HG03135 (cell line): ENCODE measurements at regions not wholly inside any gene's neighbourhood (a gene's known extent, or its start where the extent isn't known, plus 50 kb on each side); places are given as distances from the start of the nearest gene placed in this dataset.

Experiments used
- ATAC-seq: cut with Tn5 transposase; IDR thresholded peaks from one replicate; pipeline ENCODE4 v1.9.1; 2021; ENCODE audit warnings: mild to moderate bottlenecking, moderate library complexity; ENCODE audit not compliant: unreplicated experiment

GRCh38 chr6:150651808-150652470 lies 52.3 kb downstream of the PLEKHG1 start:
- no peak for ATAC-seq

- no peak for ATAC-seq
Observed at GRCh38 chr6:150652848-150653613, 53.3 kb downstream of the PLEKHG1 start.

GRCh38 chr6:150654608-150655007 lies 54.9 kb downstream of the PLEKHG1 start:
- no peak for ATAC-seq

- no peak for ATAC-seq
Observed at GRCh38 chr6:150656156-150656555, 56.5 kb downstream of the PLEKHG1 start.

GRCh38 chr6:150658421-150658820 lies 58.7 kb downstream of the PLEKHG1 start:
- no peak for ATAC-seq

DNA sequence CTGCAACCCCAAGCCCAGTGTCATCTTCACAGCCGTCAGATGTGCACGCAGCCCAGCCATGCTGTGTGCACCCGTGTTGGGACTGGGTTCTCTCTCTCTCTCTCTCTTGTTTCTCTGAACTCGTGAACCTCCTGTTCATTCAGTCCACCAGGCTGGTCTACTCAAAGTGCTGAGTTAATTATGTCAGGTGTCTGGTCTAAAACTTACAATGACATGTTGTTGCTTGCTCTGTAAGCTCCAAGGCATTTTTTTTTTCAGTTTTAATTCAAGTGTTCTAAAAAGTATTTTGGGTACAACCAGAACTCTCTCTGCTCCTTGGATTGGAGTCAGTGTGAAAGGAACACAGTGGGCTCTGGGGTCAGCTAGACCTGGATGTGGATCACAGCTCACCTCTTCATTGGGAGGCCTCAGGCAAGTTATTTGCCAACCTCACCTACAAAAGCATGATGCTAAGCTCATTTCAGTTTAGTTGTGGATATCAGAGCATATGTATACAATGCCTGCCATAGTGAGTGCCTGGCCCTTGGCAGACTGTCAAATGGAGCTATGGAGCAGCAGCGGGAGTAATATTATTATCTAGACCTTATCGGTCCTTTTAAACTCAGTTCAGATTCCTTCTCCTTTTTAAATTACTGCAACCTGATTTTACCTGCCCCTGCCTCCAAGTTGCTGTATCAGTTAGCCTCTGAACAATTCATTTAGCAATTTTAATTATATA lies 59.5 kb downstream of the PLEKHG1 start:
- ATAC-seq, result no peak

- ATAC-seq, result no peak
Observed at GRCh38 chr6:150661216-150662007, 61.7 kb downstream of the PLEKHG1 start.

DNA sequence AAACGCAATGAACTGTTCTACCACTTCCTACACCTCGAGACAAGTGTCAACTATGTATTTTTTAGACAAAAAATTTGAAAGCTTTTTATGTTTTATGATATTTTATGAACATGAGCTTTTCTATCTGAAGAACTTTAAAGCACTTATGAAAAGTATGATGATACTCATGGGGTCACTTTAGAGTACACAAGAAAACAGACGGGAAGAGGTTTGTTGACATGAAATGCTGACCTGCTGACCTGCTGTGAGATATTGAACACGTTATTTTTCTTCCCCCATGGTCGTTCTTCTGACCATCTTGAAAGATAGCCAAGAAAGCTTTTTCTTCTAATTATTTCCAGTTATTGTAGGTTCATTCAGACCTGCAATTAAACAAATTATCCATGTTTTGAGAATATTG lies 63.1 kb downstream of the PLEKHG1 start:
- no peak for ATAC-seq

DNA sequence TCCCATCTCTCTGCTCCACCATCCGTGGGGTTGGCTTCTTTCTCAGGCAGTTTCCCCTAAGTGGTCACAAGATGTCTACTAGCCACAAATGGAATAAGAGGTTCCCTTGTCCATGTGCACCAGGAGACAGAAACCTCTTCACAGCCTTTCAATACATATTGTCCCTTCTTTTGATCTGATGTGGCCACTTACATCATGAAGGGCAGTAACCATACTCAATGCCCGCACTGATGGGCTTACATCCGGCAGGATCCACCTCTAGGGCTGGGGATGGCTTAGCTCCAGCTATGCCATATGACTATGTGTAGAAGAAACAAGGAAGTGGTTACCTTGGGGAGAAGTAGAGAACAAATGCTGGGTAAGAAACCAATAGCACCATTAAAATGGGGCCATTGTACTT lies 64.4 kb downstream of the PLEKHG1 start:
- no peak for ATAC-seq

- ATAC-seq, result no peak
Observed at GRCh38 chr6:150666071-150666470, 66.4 kb downstream of the PLEKHG1 start.

DNA sequence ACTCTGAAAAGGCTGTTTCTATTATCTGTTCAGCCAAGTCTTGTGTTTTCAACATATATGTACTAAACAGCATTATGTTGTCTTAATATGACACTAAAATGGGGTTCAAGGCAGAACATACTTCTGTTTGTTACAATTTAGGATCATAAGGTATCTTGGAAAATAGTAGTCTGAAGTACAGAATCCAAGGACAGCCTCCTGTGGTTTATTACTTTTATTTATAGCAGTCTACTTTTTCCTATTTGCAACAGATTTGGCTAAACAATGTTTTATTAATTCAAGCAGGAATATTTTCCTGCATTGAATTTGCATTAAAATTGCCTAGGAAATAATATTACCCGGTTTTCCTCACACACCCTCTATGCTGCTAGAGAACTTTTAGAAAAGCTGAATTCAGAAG lies 67.7 kb downstream of the PLEKHG1 start:
- ATAC-seq, result no peak

DNA sequence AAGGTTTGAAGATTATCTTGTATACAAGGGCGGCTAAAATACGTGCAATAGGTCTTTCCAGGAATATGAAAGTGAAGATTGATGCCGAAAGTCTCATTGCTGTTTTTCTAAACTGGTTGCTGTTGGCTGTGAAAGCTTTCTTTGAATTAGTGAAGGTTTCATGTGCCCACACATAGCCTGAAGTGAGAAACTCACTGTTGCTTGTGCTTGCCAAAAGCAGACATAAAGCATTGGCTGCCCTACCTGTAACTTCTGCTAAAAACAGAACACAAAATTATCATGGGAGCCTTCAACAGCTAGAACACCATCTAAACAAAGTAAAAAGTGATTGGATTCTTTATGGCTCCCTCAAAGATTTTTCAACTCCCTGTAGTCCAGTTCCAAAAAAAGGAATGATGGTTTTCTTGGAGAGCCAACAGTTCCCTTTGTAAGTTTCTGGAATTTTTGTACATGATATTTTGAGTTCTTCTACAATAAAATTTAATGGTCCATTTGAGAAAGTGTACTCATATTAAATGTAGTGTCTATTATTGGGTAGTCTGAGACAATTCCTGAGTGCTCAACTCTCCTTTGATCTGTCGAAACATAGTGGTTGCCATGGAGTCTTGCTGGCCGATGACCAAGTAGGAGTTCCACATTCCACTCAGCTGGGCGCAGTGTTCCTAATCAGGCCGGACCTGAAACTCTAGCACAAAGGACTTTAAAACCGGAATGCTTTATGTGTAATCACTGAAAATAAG lies 68.5 kb downstream of the PLEKHG1 start:
- ATAC-seq, result no peak

- ATAC-seq, result no peak
Observed at GRCh38 chr6:150668900-150669302, 69.2 kb downstream of the PLEKHG1 start.

DNA sequence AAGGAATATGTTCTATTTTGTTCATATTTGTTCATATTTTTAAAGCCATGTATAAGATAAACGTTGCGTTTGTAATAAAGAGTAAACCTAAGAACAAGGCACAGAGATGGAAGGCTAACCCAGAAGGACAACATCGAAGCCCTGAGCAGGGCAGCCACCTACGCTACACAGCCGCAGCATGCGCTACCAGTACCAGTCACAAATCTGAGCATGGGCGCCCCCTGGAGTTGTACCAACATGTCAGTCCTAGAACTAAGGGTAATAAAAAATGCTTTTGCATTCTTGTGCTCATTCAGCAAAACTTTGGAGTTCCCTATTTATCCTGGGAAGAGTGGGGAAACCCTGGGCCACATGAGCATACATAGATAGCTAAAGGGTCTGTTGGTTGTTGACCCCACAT lies 70.6 kb downstream of the PLEKHG1 start:
- ATAC-seq, result no peak

DNA sequence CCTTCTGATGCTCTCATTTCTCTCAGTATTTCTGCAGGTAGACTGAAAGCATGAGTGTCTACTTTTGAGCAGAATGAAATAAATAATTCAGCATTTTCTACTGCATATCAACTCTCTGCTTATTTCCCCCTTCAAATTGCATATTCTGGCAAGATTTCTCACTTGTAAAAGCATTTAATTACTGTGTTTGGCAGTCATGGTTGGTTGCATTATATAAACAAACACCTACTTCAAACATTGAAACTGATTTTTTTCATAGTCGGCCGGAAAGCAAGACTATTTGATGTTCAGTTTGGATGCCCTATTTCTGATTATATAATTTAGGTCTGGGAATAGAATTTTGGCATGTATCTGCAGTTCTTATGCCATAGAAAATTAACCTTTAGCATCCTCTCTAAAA lies 73.1 kb downstream of the PLEKHG1 start:
- ATAC-seq, result no peak

DNA sequence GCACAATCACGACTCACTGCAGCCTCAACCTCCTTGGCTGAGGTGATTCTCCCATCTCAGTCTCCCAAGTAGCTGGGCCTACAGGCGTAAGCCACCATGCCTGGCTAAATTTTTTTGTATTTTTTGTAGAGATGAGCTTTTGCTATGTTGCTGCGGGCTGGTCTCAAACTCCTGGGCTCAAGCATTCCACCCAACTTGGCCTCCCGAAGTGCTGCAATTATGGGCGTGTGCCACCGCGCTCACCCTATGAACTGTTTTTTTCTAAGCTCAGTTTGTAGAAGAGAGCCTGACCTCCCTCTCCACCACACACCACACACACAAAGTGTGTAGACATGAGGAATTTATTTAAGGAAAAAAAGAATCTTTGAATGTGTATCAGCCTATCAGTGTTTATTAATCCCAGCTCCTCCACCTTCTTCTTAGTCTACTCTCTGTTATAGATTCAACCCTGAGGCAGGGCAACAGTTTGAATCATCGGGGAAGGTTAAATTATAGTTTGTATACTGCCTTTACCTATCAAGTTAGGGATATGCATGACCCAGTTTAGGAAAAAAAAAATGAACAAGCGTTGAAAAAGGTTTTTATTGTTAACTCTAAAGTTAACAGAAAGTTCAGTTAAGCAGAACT lies 74.1 kb downstream of the PLEKHG1 start:
- no peak for ATAC-seq

DNA sequence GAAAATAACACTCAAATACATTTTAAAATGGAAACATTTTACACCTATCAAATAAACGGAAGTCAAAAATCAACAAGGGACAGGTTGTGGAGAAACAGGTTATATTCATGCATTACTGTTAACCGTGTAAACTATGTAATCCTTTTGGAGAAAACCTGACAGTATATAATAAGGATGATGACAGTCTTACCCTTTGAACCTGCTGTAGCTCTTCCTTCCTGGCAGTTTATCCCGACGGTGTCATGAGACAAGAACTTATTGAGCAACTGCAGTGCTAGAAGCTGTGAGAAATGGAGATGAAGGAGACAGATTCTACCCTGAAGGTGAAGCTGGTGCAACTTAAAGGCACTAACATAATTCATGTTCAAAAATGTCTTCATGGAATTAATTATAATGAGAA lies 76.7 kb downstream of the PLEKHG1 start:
- no peak for ATAC-seq

DNA sequence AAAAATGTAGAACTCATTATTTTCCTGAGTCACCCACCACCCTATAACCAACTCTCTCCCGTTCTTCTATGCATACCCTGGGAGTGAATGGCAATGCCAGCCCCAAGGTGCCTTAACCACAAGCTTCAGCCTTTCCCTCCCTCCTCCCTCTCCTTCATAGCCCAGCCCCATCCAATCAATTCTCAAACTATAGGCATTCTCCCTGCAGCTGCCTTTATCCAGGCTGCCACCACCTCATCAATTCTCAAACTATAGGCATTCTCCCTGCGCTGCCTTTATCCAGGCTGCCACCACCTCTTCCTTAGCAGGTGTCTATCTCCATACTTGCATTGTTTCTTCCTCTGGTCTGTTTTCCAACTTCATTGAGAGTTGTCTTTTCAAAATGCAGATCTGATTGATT lies 77.1 kb downstream of the PLEKHG1 start:
- ATAC-seq, result no peak

DNA sequence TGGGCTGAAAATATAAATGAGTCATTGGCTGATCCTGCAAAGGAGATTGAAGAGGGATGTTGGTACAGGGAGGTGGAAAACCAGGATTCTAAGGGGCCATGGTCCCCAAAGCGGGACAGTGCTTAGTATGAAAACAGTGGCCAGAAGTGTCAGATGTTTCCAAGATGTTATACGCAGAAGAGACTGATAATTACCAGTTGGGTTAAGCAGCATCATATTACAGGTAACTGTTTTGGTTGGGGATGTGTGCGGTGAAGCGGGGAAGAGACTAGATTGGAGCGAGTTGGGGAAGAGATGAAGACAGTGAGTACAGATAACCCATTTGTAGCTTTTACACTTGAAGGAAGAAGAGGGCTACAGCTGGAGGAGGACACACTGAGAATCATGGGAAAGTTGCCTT lies 80.8 kb downstream of the PLEKHG1 start:
- no peak for ATAC-seq
